ENCODE measurements at regions not wholly inside any gene's neighbourhood (a gene's known extent, or its start where the extent isn't known, plus 50 kb on each side); places are given as distances from the start of the nearest gene placed in this dataset.

DNA sequence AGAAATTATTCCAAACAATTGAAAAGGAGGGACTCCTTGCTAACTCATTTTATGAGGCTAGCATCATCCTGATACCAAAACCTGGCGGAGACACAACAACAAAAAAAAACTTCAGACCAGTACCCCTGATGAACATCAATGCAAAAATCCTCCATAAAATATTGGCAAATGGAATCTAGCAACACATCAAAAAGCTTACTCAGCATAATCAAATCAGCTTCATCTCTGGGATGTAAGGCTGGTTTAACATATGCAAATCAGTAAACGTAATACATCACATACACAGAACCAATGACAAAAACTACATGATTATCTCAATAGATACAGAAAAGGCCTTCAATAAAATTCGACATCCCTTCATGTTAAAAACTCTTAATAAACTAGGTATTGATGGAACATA lies 440.1 kb downstream of the NUF2 start:
- TF ChIP-seq, protein P1, sequence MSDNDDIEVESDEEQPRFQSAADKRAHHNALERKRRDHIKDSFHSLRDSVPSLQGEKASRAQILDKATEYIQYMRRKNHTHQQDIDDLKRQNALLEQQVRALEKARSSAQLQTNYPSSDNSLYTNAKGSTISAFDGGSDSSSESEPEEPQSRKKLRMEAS (IDR thresholded peaks at IDR 0.05) = no peak
- TF ChIP-seq, protein P2, sequence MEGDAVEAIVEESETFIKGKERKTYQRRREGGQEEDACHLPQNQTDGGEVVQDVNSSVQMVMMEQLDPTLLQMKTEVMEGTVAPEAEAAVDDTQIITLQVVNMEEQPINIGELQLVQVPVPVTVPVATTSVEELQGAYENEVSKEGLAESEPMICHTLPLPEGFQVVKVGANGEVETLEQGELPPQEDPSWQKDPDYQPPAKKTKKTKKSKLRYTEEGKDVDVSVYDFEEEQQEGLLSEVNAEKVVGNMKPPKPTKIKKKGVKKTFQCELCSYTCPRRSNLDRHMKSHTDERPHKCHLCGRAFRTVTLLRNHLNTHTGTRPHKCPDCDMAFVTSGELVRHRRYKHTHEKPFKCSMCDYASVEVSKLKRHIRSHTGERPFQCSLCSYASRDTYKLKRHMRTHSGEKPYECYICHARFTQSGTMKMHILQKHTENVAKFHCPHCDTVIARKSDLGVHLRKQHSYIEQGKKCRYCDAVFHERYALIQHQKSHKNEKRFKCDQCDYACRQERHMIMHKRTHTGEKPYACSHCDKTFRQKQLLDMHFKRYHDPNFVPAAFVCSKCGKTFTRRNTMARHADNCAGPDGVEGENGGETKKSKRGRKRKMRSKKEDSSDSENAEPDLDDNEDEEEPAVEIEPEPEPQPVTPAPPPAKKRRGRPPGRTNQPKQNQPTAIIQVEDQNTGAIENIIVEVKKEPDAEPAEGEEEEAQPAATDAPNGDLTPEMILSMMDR (IDR thresholded peaks at IDR 0.05 in 2 of 3, conservative IDR thresholded peaks at IDR 0.05 in 1 of 3; ENCODE audit: borderline replicate concordance in 1 of 3, insufficient read depth in 1 of 3, low read depth in 2 of 3, low read length in 2 of 3) = no peak
- no peak for TF ChIP-seq RAD21 (IDR thresholded peaks at IDR 0.05; ENCODE audit: low read depth)
- TF ChIP-seq CEBPB (IDR thresholded peaks at IDR 0.05; ENCODE audit: low read depth) = no peak
- no peak for TF ChIP-seq ZNF274 (IDR thresholded peaks at IDR 0.05; ENCODE audit: low read depth, low read length)
- no peak for TF ChIP-seq POLR2A (IDR thresholded peaks at IDR 0.05; ENCODE audit: borderline replicate concordance, extremely low read depth, insufficient read depth, insufficient read length)
- TF ChIP-seq EZH2phosphoT487 (IDR thresholded peaks at IDR 0.05; ENCODE audit: borderline replicate concordance) = no peak
- no peak for TF ChIP-seq YY1 (IDR thresholded peaks at IDR 0.05; ENCODE audit: extremely low read depth, insufficient replicate concordance, low read depth, low read length)
- TF ChIP-seq POLR2AphosphoS5 (IDR thresholded peaks at IDR 0.05; ENCODE audit: low read depth, low read length) = no peak
- TF ChIP-seq SIN3A (IDR thresholded peaks at IDR 0.05; ENCODE audit: low read depth) = no peak
- TF ChIP-seq ELF1 (IDR thresholded peaks at IDR 0.05; ENCODE audit: borderline replicate concordance, low read depth) = no peak
- TF ChIP-seq SRF (IDR thresholded peaks at IDR 0.05; ENCODE audit: low read depth) = no peak
- no peak for TF ChIP-seq TCF7L2 (IDR thresholded peaks at IDR 0.05; ENCODE audit: borderline replicate concordance, extremely low read depth, insufficient read depth, insufficient read length)
- no peak for TF ChIP-seq EZH2 (IDR thresholded peaks at IDR 0.05)

All from HCT116 (cell line).